GM10248 (cell line): ENCODE measurements at regions not wholly inside any gene's neighbourhood (a gene's known extent, or its start where the extent isn't known, plus 50 kb on each side); places are given as distances from the start of the nearest gene placed in this dataset.

Experiments
- CTCF ChIA-PET: fragments of 300-600 bp; sonication (Branson Sonifier 250); formaldehyde crosslinking; extraction: SDS; loops from one replicate; lab custom pipeline; 2021; ENCODE audit warnings: antibody characterized with exemption; lab: Yijun Ruan, JAX
- POLR2A ChIA-PET: fragments of 350-650 bp; sonication (Branson Sonifier 250); formaldehyde crosslinking; extraction: SDS; loops from one replicate; lab custom pipeline; 2020; ENCODE audit warnings: antibody characterized with exemption; lab: Yijun Ruan, JAX
- DNase-seq: peaks from one replicate; pipeline ENCODE4 v3.0.0; 2012; ENCODE audit errors: extremely low spot score
- CTCF ChIP-seq: IDR thresholded peaks from 2 replicates; pipeline ENCODE4 v1.5.1; 2012; ENCODE audit warnings: mild to moderate bottlenecking, low read depth; ENCODE audit errors: extremely low read depth, missing control alignments, control extremely low read depth

GRCh38 chr4:141783770-141784169 is 147.4 kb downstream of the IL15 start:
- CTCF ChIA-PET, result interaction anchor here (1.9 kb wide), 1 partner anchor 10 kb away, joined by 6 read pairs; no protein-coding TSS in a partner anchor
- TF ChIP-seq CTCF, result no peak
- POLR2A ChIA-PET, result no interaction called here
- no peak for DNase-seq

DNA sequence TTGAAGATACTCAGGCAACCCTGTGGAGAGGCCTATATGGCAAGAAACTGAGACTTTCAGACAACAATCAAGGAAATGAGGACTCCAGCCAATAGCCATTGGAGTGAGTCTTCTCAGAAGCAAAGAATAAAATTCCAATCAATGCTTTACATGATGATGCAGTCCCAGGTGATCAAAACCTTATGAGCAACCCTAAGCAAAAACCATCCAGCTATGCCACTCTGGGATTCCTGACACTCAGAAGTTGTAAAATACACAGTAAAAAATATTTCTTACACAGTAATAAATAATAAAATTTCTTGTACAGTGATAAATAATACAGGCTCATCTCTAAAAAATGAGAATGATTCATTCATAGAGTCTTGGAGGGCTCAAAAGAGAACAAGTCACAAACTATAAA is 150.6 kb downstream of the IL15 start:
- TF ChIP-seq CTCF, result no peak
- CTCF ChIA-PET, result interaction anchor here (2.1 kb wide), 1 partner anchor 24 kb away, joined by 7 read pairs; no protein-coding TSS in a partner anchor
- POLR2A ChIA-PET, result no interaction called here
- no peak for DNase-seq

- ChIA-PET CTCF (interaction anchor here (2.1 kb wide), 1 partner anchor 22 kb away, joined by 7 read pairs; no protein-coding TSS in a partner anchor), POLR2A (no interaction called here)
Measured at GRCh38 chr4:141788169-141788915, 152.0 kb downstream of the IL15 start.

GRCh38 chr4:141789716-141790115 is 153.3 kb downstream of the IL15 start:
- no peak for TF ChIP-seq CTCF
- ChIA-PET POLR2A (no interaction called here), CTCF (no interaction called here)
- no peak for DNase-seq

More at GRCh38 chr4:141788169-141788915, 152.0 kb downstream of the IL15 start:
- TF ChIP-seq CTCF, result no peak
- no peak for DNase-seq

DNA sequence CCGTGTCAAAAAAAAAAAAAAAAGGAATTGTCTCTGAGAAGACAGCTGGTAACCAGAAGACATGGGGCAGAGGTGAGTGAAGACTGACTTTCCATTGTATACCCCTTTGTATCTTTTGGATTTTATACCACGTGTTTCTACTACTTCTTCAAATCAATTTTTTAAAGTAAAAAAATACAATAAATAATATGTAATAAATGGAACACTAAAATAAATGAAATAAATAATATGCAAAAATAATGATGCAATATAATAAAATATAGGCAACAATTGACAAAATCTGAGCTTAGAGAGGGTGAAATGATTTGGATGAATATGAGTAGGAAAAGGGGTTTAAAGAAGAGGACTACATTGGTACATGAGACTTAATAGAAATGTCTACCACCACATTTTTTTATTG is 155.8 kb downstream of the IL15 start:
- POLR2A ChIA-PET, result no interaction called here
- CTCF ChIA-PET, result interaction anchor here (0.8 to 1.2 kb wide), 2 partner anchors 10 to 13 kb away, joined by 3 read pairs; no protein-coding TSS in a partner anchor
- TF ChIP-seq CTCF, result no peak
- DNase-seq, result no peak

DNA sequence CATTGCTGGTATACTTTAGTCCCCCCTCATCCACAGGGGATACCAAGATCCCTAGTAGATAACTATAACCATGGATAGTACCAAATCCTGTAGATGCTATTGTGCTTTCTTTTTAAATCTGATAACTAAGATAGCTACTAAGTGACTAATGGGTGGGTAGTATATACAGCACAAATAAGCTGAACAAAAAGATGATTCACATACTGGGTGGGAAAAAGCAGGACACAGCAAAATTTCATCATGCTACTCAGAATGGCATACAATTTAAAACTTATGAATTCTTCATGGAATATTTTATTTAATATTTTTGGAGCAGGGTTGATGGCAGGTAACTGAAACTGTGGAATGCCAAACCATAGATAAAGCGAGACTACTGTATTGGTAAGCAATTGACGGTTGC is 161.6 kb downstream of the IL15 start:
- no peak for TF ChIP-seq CTCF
- DNase-seq, result no peak
- ChIA-PET CTCF (no interaction called here), POLR2A (no interaction called here)
